GM04504 (cell line): ENCODE measurements at regions not wholly inside any gene's neighbourhood (a gene's known extent, or its start where the extent isn't known, plus 50 kb on each side); places are given as distances from the start of the nearest gene placed in this dataset.
"Not testable (repeated sequence)": the region's sequence is repeated elsewhere in the genome, so short reads cannot be mapped to it uniquely, and the experiment has no call there.

Experiments used
- DNase-seq: peaks from one replicate; pipeline ENCODE4 v3.0.0-alpha.2; 2012; ENCODE audit warnings: low read depth

DNA sequence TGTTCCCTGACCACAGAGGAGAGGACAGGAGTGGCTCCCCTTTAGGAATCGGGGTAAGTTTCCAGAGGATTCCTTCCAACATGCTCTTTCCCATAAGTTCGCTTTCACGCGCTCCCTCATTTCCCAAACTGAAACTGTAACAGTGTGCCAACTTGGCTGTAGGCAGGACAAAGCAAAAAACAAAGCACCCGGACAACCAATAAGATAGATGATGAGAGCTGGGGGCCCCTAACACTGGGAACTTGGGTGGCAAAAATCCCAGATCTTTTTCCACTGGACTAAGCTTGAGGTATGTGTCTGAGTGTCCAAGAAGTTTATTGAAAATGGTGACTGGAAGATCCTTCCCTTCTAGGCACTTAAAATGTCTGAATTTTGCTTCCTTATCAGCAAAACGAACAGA is 258.7 kb upstream of the IL12B start:
- DNase-seq: no peak

DNA sequence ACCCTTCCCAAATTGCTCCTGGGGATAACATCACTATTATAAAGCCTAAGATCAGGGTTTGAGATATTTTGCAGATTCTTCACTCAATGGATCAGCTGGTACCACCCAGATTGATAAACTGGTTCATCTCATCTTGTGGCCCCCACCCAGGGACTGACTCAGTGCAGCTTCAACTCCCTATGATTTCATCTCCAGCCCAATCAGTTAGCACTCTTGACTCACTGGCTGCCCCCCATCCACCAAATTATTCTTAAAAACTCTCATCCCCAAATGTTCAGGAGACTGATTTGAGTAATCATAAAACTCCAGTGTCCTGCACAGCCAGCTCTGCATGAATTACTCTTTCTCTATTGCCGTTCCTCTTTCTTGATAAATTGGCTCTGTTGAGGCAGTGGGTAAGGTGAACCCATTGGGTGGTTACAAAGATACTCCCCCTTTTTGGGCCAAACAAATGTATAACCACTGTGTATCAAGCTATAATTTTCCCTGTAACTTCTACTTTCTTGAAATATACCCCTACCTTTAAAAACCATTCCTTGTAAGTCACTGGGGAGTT is 263.3 kb upstream of the IL12B start:
- no peak for DNase-seq

DNA sequence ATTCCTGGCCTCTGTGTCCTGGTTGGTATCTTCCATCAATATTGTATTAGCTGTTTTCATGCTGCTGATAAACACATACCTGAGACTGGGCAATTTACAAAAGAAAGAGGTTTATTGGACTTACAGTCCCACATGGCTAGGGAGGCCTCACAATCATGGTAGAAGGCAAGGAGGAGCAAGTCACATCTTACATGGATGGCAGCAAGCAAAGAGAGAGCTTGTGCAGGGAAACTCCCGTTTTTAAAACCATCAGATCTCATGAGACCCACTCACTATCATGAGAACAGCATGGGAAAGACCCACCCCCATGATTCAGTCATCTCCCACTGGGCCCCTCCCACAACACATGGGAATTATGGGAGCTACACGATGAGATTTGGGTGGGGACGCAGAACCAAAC is 265.3 kb upstream of the IL12B start:
- DNase-seq: not testable (repeated sequence)

DNA sequence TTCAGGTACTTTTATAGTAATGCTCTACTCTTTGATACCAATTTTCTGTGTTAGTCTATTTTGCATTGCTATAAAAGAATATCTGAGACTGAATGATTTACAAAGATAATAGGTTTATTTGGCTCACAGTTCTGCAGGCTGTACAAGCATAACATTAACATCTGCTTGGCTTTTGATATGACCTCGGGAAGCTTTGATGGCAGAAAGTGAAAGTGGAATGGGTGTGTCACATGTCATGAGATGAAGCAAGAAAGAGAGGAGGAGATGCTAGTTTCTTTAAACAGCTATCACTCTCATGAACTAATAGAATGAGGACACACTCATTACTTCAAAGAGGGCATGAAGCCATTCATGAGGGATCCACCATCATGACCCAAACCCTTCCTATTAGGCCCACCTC is 270.9 kb upstream of the IL12B start:
- no peak for DNase-seq

DNA sequence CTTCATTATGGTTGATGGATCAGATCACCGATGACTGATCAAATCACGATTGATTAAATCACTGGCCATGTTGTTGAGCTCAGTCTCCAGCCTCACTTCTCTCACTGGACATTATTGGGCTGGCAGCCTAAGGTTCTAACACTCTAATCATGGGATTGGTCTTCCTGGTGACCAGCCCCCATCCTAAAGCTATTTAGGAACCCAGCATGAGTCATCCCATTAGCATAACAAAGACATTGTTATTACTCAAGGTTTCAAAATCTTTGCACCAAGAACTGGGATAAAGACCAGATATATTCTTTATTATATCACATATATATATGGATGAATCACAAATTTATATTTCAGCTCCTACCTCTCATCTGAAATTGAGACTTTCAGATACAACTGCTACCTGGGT is 272.1 kb upstream of the IL12B start:
- no peak for DNase-seq

DNA sequence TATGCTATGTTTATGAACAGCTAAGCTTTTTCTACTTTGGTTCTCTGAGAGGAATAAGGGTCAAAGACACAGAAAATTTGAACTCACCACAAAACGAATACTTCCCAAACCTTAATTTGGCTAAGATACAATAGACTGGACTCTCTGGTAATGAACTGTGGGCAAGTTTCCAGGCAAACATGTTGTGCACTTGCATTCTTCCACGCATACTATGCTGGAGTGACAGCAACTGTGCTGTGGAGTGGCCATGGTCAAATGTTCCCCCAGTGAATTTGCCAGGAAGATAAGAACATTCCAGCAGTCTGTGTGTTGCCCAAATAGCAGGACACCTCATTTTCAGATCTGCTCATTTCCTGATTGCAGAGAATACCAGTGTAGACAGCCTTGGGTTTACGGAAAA is 275.3 kb upstream of the IL12B start:
- no peak for DNase-seq

DNA sequence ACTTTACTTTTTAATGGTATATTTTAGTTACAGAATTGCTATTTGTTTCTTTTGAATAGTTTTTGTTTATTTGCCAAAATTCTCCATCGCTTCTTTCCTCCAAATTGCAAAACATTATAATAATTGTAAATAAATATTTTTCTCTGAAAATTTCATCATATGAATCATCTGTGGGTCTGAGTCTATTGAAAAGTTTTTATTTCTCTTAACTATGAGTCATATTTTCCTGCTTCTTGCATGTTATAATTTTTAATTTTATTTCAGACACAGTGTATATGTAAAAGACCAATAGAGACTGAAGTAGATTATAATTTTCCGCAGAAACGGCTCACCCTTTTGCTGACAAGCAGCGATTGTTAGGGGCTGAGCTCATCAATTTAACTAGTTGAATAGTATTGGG is 279.1 kb upstream of the IL12B start:
- DNase-seq: no peak

DNA sequence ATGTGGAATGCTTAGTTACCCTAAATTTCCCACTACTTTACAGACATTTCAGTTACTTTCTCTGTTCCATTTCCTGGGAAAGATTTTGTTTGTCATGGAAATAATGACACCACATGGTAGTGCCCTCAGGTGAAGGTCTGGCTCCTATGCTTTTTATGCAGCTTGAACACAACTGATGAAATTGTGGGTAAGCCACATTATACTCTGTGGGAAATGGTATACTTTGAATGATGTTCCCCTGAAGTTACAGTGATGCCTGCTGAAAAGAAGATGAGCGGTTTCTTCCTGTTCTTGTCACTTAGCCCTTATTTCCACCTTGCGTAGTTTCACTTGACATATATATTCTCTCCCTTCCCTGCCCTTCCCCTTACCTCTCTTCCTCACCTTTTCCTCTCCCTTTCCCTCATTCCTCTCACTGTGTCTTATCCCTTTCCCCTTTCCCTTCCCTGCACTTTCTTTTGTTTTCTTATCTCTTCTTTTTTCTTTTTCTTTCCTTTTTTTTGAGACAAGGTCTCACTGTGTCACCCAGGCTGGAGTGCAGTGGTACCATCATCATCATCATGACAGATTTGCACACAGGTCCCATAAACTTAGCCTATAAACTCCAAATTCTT is 280.8 kb upstream of the IL12B start:
- DNase-seq: no peak

DNA sequence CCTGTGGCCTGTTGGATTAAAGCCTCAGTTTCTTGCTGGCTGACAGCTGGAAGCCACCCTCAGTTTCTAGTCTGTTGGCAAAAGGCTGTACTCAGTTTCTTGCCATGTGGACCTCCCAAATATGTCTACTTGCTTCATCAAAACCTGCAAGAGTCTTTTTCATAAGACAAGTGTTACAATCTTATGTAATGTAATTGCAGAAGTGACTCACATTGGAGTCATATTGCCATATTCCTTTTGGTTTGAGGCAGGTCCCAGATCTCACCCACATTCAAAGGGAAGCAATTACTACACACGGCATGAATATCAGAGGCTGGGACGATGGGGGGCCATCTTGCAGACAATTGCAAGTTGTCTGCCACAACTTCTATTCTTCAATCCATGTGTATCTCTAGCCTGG is 286.7 kb upstream of the IL12B start:
- peak; percentile 24 for DNase-seq

DNA sequence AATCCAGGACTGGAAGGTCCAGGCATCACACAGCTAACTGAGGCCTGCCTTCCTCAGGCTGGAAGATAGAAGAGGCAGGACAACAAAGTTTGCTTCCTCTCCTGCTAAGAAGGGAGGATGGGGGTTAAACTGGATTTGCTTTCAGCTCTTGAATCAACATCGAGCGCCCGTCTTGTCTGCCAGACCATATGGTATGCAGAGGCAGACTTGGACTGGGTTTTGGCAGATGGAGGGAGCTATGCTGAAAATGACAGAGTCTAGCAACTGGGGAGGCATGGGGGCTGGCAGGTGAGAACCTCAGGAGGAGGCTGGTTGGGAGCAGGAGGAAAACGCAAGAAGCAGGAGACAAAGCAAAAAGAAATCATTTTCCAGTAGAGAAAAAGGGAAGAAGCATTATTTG is 289.5 kb upstream of the IL12B start:
- no peak for DNase-seq

DNA sequence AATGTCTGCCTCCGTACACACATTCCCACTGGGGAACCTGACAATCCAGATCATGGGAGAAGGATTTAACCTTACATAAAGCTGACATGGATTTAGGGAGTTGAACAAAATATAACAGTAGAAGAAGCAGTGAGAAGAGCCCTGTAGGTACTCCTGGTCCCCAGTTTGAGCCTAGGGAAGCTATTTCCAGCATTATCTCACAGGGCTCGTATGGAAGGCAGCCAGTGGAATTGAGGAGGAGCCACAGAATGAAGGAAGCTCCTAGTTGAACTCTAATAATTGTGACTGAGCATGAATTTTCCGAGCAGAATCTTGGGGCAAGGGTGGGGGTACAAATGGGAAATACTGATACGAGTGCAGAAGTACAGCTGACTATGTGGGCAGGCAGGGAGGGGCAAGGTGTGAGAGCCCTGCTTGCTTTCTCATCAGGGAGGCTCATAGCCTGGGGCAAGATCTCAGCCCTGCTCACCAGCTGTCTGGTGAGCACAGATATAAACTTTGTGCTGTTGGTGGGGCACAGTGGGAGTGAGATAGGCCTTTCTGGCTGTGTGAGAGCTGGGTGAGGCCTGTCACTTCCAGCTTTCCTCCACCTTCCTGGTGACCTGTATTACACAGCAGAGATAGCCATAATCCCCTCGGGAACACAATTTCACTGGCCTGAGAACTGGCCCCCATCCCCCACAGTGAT is 290.7 kb upstream of the IL12B start:
- DNase-seq: no peak

DNA sequence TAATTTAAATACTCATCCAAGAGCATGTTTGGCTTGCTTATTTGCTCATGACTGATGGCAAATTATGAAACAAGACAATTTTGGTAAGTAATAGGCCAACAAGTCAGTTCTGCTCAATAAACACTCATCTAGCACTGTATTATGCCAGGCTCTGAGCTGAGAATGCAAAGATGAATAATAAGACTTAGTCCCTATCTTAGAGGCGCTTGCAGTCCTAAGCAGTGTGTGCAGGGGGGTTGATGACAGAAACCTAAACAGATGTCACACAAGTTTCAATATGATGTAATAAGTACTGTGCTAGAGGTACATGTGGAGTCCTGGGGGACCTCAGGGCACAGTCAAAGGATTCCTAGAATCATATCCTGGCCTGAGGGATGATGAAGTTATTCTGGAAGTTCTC is 287.6 kb upstream of the ADRA1B start:
- no peak for DNase-seq

DNA sequence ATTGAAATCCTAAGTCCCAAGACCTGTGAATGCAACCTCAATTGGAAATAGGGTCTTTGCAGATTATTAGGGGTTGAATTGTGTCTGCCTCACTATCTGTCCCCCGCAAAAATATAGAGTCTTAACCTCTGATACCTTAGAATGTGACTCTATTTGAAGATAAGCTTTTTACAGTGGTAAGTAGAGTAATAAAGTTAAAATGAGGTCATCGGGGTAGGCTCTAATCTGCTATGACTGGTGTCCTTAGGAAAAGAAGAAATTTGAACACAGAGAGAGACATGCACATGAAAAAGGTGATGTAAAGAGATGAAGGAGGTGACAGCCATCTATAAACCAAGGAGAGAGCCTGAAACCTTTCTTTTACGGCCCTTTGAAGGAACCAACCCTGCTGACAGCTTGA is 287.1 kb upstream of the ADRA1B start:
- DNase-seq: no peak

DNA sequence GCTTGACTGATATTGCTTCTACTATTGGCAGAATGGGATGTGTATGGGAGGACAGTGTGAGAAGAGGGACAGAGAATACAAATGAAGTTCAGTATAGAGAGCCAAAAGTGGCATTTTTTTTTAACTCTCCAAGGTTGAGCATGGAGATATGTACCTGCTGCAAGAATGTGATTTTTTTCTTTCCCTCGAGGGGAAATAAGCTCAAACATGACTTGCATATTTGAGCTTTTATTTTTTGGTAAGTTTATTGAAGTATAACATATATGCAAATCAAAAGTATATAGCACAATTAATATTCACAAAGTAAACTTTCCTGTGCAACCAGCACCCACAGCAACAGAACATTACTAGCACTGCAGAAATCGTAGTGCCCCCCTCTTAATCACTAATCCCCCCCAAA is 285.7 kb upstream of the ADRA1B start:
- no peak for DNase-seq

DNA sequence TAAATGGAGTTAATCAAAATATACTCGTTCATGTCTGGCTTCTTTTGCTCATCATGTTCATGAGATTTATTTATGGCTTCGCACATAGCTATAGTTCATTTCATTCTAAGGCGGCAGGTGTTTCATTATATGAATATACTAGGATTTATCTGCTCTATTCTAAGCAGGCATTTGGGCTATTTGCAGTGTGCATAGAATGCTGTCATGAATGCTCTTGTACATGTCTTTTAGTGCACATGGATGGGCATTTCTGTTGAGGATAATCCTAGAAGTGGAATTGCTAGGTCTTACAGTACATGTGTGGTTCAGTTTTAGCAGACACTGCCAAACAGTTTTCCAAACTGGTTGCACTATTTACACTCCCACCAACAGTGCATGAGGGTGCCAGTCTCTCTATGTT is 285.3 kb upstream of the ADRA1B start:
- DNase-seq: no peak

DNA sequence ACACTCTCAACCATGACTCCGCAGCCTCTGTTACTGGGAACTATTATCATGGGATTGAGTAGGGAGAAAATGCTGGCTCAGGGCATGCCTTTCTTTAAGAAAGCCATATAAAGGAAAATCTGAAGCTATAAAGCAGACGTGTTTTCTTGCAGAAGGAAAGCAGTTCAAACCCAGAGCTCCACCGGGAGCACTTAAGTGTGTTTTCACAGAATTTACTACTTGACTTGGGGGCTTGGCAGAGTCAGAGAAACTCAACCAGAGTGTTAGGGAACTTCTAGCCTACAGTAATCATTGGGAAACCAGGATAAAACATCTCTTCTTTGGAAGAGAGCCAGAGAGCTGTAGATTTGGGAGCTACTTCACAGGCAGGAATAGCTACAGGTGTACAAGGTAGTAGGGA is 283.4 kb upstream of the ADRA1B start:
- DNase-seq: no peak

DNA sequence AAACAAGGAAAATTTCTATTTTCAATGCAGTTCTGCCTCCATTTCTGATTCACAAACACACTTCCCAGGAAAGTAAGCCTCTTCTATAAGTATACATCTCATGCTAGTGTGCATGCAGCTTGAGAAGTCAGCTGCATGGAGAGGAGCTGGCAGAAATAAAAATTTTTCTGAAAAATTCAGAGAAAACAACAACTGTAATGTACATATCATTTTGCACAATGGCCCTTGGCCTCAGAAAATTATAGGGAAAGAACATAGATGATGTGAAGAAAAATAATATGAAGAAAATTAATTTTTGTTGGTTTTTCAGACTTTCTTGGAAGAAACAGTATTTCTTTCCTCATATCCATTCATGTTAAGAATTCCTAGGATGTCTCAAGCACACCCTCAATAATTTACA is 277.8 kb upstream of the ADRA1B start:
- DNase-seq: no peak

DNA sequence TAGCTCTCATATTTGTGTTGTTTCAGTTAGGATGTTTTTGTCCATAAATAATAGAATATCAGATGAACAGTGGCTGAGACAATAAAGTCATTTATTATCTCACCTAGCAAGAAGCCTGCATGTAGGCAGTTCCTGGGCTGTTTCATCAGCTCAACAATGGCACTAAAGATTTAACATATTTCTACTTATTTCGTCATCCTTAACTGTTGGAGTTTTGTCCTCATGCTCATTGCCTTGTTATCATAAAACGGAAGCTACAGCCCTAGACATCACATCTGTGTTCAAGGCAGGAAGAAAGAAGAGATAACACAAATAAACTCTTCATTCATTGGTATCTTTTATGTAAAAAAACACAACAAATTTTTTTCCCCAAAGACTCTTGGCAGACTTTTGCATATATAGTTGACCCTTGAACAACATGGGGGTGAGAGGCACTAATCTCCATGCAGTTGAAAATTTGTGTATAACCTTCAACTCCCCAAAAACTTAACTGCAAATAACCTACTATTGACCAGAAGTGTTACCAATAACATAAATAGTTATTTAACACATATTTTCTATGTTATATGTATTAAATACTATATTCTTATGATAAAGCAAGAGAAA is 277.2 kb upstream of the ADRA1B start:
- no peak for DNase-seq

DNA sequence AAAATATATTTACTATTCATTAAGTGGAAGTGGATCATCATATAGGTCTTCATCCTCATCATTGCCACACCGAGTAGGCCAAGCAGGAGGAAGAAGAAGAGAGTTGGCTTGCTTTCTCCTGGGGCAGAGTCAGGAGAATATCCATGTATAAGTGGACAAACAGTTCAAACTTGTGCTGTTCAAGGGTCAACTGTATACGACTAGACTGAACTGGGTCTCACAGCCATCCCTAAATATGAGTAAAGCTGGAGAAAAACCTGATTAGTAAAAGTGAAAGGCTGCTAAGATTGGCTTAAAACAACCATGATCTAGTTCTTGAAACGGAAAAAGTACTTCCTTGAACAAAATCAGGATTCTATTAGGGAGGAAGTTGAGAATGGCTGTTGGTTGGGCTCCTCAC is 276.7 kb upstream of the ADRA1B start:
- no peak for DNase-seq

DNA sequence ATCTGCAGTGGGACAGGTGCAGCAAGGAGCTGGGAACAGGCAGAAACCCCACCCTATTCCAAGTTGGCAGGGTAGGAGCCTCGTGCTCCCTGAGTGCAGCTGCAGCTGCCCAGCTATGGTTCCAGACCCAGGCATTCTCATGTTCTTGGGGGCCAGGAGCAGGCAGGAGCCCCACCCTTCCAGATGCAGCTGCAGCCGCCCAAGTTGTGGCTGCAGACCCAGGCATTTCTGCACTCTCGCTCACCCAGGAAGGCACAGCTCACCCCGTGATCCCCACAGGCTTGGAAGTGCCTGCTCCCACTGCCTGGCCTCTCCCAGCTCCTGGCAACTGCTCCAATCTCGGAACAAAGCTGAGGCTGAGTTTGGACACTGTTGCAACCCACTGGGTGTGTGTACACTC is 275.8 kb upstream of the ADRA1B start:
- DNase-seq: no peak

DNA sequence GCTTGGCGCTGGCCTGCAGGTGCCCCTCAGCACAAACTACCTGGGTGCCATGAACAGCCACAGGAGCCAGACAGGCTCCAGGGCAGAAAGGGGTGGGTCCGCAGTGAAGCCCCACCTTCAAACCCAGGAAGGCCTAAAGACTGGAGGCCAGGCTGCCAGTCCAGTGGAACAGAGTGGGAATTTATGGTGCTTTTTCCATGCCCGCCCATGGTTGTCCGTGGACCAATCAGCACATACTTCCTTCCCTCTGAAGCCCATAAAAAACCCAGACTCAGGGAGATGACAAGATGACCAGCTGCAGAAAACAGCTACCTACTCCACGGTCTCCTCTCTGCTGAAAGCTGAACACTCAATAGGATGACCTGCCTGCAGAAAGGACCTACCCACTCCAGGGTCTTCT is 275.4 kb upstream of the ADRA1B start:
- DNase-seq: no peak

DNA sequence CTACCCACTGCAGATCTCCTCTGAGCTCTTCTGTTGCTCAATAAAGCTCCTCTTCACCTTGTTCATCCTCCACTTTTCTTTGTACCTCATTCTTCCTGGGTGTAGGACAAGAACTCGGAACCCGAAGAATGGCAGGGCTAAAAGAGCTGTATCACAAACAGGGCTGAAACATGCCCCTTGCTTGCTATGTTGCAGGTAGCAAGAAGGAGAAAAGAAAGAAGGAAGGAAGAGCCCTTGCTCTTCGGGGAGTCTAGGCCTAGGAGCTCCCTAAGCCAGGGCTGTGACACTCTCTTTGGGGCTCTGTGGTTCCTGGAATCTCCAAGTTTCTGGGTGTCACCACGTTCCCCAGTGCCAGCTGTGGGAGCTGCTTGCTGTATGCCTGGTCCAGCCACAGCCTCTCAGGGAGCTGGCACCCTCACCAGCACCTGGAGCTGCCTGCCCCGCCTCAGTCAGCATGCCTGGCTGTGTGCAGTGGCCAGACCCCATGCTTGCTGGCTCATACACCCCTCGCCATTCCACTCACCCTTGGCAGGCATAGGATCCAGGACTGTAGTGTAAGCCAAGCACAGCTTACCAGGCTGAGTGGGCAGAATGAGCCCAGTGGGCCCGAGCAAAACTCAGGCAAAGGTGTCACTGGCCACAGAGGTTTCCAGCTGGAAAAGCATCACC is 274.8 kb upstream of the ADRA1B start:
- DNase-seq: no peak

DNA sequence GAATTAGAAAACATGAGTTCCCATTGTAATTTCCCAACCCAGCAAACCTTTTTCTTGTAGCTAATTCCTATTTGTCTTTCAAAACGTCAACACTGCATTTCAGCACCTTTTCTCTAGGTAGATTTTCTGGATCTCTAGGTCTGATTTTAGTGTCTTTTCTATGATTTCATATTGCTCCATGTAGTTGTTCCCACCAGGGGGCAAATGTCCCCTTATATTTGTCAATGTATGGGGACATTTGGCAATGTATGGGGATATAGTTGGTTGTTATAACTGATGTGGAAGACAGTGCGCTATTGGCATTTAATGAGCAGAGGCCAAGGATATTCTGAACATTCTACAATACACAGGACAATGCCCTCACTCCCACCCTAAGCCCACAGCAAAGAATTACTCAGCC is 273.9 kb upstream of the ADRA1B start:
- DNase-seq: no peak
